Bone marrow (tissue), 2 donors: ENCODE measurements at regions not wholly inside any gene's neighbourhood (a gene's known extent, or its start where the extent isn't known, plus 50 kb on each side); places are given as distances from the start of the nearest gene placed in this dataset.

Experiments used
- DNase-seq, 2 donors: peaks; one replicate each; lab custom pipeline; 2025; lab: John Stamatoyannopoulos, UW

- DNase-seq: no peak
These were observed 60.3 kb downstream of the DACT1 start for GRCh38 chr14:58697930-58698642.

- no peak for DNase-seq
These were observed 62.0 kb downstream of the DACT1 start for GRCh38 chr14:58699681-58700205.

- no peak for DNase-seq
These were observed 63.4 kb downstream of the DACT1 start for GRCh38 chr14:58701156-58701555.

GRCh38 chr14:58701604-58702003 is 63.8 kb downstream of the DACT1 start:
- no peak for DNase-seq

GRCh38 chr14:58702441-58703160 is 64.8 kb downstream of the DACT1 start:
- DNase-seq: no peak

- DNase-seq: no peak
These were observed 65.4 kb downstream of the DACT1 start for GRCh38 chr14:58703161-58703506.

GRCh38 chr14:58705066-58705465 is 67.3 kb downstream of the DACT1 start:
- no peak for DNase-seq

- DNase-seq: no peak
These were observed 70.2 kb downstream of the DACT1 start for GRCh38 chr14:58707949-58708348.

GRCh38 chr14:58709949-58710348 is 72.2 kb downstream of the DACT1 start:
- DNase-seq: no peak

GRCh38 chr14:58711382-58711781 is 73.6 kb downstream of the DACT1 start:
- DNase-seq: no peak

GRCh38 chr14:58712357-58712756 is 74.6 kb downstream of the DACT1 start:
- no peak for DNase-seq

- no peak for DNase-seq
These were observed 75.9 kb downstream of the DACT1 start for GRCh38 chr14:58713677-58714076.

- no peak for DNase-seq
These were observed 78.9 kb downstream of the DACT1 start for GRCh38 chr14:58716706-58717105.

GRCh38 chr14:58717211-58717610 is 79.4 kb downstream of the DACT1 start:
- DNase-seq: no peak

GRCh38 chr14:58717813-58718212 is 80.1 kb downstream of the DACT1 start:
- no peak for DNase-seq

- DNase-seq: no peak
These were observed 80.8 kb downstream of the DACT1 start for GRCh38 chr14:58718226-58719205.

- no peak for DNase-seq
These were observed 84.0 kb downstream of the DACT1 start for GRCh38 chr14:58721723-58722122.

- no peak for DNase-seq
These were observed 84.7 kb downstream of the DACT1 start for GRCh38 chr14:58722441-58722840.

- DNase-seq: no peak
These were observed 86.4 kb downstream of the DACT1 start for GRCh38 chr14:58724206-58724605.

GRCh38 chr14:58724702-58725101 is 86.9 kb downstream of the DACT1 start:
- no peak for DNase-seq

- no peak for DNase-seq
These were observed 87.5 kb downstream of the DACT1 start for GRCh38 chr14:58725226-58725625.

GRCh38 chr14:58725871-58726270 is 88.1 kb downstream of the DACT1 start:
- no peak for DNase-seq
